ENCODE measurements at regions not wholly inside any gene's neighbourhood (a gene's known extent, or its start where the extent isn't known, plus 50 kb on each side); places are given as distances from the start of the nearest gene placed in this dataset.

- TF ChIP-seq CTCF (IDR thresholded peaks at IDR 0.05) (no peak), POLR2A (IDR thresholded peaks at IDR 0.05) (no peak), EP300 (IDR thresholded peaks at IDR 0.05) (no peak), POLR2AphosphoS5 (IDR thresholded peaks at IDR 0.05) (no peak)
Observed at GRCh38 chr12:125461831-125462230, 396.6 kb downstream of the AACS start.

Measured in stomach (tissue), 4 donors.